HG03045 (cell line): ENCODE measurements at regions not wholly inside any gene's neighbourhood (a gene's known extent, or its start where the extent isn't known, plus 50 kb on each side); places are given as distances from the start of the nearest gene placed in this dataset.
A peak's percentile ranks its signal among the peaks of the same experiment; 100 is the strongest.

Experiments used
- ATAC-seq: cut with Tn5 transposase; IDR thresholded peaks from one replicate; pipeline ENCODE4 v1.9.1; 2021; ENCODE audit warnings: mild to moderate bottlenecking, moderate library complexity; ENCODE audit not compliant: unreplicated experiment

DNA sequence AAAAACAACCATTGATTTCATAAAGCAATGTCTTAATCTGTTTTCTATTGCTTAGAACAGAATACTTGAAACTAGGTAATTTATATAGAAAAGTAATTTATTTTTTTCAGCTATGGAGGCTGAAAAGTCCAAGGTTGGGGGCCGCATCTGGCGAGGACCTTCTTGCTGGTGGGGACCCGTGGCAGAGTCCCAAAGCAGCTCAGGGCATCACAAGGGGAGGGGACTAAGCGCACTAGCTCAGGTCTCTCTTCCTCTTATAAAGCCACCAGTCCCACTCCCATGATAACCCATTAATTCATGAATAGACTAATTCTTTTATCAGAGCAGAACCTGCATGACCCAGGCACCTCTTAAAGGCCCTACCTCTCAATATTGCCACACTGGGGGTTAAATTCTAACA is 87.2 kb upstream of the KLF13 start:
- no peak for ATAC-seq

GRCh38 chr15:31241888-31242522 is 84.6 kb upstream of the KLF13 start:
- no peak for ATAC-seq

DNA sequence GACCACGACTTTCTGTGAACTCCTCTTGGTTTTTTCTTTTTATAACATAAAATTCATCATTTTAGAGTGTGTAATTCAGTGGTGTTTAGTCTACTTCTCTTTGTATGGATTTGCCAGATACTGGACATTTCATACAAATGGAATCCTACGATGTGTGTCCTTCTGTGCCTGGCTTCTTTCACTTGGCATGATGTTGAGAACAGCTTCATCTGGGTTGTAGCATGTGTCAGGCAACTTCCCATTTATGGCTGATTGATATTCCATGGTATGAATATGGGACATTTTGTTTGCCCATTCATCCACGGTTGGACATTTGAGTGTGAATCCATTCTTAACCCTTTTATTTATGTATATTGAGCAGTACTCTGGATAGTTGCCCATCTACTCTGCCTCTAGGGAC is 82.7 kb upstream of the KLF13 start:
- no peak for ATAC-seq

GRCh38 chr15:31245135-31245689 is 81.4 kb upstream of the KLF13 start:
- ATAC-seq = no peak

GRCh38 chr15:31245756-31246155 is 80.9 kb upstream of the KLF13 start:
- no peak for ATAC-seq

DNA sequence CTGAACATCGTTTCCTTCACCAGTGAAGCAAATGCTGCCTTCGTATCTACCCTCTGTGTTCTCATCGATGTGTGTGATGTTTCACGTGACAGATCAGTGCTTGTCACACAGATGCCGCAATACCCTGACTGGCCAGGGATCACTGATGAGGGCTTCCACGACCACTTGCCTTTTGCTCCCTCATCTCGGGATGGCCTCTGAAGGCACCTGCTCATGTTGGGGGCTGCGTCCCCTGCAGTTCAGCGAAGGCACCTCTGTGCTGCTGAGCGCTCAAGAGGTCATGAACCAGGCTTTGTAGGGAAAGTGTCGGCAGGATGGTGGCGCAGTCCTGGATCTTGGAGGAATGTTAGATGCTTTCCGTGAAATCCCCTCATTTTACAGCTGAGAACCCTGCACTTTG is 79.2 kb upstream of the KLF13 start:
- ATAC-seq = no peak

DNA sequence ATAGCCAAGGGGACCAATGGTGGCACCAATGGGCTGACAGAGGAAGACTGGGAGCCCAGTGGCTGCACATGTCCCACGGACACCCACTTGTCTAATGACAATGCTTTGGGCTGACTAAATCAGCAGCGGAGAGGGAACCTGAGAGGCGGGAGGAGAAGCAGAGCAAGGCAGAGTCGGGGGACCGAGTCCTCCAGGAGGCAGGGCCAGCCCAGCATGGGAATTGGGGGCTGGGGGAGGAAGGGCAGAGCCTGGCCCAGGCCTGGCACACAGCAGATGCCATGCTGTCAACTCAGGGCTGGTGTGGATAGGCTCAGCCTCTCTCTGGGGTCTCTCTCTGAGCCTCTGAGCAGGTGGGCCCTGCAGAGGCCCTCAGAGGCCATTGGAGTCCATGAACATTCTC is 78.4 kb upstream of the KLF13 start:
- ATAC-seq = no peak

DNA sequence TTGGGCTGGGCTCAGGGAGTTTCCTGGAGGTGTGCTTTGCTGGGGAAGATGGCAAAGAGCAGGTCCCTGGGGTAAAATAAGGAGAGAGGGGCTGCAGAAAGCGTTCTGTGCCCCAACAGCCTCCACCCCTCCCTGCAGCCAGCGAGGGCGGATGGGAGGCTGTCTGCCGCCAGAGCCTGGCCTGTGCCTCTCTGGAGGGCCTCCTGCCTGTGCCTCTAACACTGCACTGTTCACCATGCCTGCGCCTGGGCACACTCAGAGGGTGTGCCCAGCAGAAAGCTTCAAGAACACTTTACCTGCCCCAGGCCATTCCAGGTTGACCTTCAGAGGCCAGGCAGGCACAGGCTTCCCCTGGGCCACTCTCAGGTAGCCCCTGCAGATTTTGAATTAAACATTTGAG is 77.7 kb upstream of the KLF13 start:
- ATAC-seq = no peak

GRCh38 chr15:31250033-31250432 is 76.6 kb upstream of the KLF13 start:
- no peak for ATAC-seq

GRCh38 chr15:31251165-31251564 is 75.5 kb upstream of the KLF13 start:
- no peak for ATAC-seq

DNA sequence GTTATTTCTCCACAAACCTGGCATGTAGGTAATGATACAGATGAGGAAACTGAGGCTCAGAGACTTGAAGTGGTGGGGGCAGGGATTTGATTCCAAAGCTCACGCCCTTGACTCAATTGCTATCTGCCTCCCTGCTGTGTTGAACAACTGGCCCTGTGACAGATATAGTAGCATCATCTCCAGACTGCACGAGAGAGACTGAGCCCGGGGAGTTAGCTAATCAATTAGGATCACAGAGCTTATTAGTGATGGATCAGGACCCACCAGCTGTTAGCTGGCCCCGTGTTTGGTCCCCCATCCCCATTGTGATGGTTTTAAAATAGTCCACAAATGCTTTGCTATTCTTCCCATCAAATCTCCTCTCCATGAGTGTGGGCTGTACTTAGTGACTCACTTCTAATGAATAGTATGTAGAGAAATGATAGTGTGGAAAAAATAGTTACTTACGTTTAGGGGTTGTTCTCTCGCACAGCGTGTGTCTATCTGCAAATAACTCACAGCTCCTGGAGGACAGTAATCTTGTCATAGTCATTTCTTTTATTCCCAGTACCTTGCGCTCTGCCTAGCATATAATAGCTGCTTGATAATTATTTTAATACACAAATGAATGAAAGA is 74.4 kb upstream of the KLF13 start:
- no peak for ATAC-seq

- no peak for ATAC-seq
Measured at GRCh38 chr15:31254431-31255175, 72.0 kb upstream of the KLF13 start.

DNA sequence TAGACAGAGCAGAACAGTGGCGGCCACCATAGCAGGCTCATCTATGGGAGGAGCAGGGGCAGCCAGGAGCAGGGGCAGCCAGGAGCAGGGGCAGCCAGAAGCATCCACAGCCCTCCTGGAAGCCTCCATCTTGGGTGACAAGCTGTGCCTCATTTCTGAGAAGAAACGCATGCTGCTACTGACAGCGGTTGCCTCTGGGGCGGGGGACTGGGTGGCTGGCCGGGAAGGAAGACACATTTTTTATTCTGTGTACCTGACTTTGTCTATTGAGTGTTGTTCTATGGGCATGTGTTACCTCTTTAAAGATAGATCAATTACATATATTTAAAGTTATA is 71.5 kb upstream of the KLF13 start:
- ATAC-seq = no peak

DNA sequence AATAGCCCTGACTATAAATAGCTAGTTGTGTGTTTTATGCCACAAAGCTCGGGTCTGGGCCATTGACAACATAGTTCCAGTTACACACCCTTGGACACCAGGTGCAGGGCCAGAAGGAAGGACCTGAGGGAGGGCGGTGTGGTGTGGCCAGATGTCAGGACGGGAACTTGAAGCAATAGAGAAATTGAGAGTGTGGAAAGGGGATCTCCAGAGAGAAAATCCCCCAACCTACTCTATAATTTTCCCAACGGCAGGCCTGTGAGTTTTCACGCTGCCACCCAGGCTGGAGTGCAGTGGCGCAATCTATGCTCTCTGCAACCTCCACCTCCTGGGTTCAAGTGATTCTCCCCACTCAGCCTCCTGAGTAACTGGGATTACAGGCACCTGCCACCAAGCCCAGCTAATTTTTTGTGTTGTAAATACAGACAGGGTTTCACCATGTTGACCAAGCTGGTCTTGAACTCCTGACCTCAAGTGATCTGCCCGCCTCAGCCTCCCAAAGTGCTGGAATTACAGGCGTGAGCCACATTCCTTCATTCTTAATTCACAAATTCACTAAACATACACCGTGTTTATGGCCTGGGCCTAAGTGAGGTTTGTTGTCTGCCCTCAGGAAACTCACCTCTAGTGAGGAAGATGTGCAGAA is 70.8 kb upstream of the KLF13 start:
- ATAC-seq = peak; percentile 65

GRCh38 chr15:31256378-31257265 is 70.0 kb upstream of the KLF13 start:
- no peak for ATAC-seq

DNA sequence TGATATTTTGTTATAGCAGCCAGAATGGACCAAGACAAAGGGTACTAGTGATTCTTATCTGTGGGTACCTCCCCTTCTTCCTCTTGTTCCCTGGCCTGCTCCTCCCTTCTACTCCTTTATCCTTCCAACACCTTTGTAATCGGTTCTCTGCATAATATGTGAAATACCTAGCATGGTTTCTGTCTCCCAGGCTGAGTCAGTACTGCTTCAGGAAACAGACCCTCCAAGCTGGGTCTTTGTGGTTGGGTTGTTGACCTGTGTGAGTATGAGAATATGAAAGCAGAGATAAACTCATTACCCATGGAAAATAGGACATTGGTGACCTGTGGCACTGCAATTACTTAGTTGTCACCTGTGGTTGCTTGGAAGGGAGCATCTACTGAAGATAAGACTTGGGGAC is 69.3 kb upstream of the KLF13 start:
- no peak for ATAC-seq

DNA sequence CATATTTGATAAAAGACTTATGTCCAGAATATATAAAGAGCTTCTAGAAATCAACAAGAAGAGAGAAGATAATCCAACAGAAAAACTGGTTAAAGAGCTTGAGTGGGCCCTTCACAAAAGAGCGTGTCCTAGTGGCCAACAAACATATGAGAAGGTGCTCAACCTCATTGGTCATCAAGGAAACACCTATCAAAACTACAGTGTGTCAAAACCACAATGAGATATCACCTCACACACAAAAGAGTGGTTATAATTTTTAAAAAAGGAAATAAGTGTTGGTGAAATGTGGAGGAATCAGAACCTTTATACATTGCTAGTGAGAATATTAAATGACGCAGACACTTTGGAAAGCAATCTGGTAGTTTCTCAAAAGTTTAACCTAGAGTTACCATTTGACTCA is 68.4 kb upstream of the KLF13 start:
- ATAC-seq = no peak

DNA sequence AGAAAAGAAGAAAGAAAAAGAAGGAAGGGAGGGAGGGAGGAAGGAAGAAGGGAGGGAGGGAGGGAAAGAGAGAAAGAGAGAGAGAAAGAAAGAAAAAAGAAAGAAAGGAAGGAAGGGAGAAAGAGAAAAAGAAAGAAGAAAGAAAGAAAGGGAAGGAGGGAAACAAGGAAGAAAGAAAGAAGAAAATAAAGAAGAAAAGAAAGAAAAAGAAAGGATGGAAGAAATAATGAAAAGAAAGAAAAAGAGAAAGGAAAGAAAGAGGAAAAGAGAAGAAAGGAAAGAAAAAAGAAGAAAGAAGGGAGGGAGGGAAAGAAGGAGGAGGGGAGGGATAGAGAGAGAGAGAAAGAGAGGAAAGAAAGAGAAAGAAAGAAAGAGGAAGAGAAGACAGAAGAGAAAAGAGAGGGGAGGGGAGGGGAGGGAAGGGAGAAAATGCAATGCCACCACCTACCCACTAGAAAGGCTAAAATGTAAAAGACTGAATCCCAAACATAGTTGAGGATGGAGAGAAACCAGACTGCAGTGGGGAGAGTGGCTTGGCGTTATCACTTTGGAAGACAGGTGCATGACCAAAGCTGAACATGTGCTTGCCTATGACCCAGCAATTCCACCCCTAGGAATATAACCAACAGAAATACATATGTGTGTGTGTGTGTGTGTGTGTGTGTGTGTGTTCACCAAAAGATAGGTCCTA is 66.9 kb upstream of the KLF13 start:
- ATAC-seq = no peak

DNA sequence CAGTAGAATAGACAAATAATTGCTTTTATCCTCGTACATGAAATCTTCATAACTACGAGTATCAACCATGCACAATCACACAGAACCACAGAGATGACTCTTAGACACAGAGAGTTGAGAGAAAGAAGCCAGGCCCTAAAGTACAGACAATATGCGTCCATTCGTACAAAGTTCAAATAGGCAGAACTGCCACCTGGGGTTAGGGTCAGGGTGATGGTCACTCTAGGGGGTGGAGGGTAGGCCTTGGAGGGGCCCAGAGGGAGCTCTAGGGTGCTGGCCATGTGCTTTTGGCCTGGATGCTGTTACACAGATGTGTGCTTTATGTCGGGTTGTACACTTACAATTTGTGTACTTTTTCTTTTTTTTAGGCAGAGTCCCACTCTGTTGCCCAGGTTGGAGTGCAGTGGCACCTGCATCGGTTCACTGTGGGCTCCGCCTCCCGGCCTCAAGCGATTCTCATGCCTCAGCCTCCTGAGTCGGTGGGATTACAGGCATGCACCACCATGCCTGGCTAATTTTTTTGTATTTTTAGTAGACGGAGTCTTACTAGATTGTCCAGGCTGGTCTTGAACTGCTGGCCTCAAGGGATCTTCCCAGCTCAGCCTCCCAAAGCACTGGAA is 65.9 kb upstream of the KLF13 start:
- ATAC-seq = no peak
